Astrocyte (in vitro differentiated cells and primary cell): ENCODE measurements at regions not wholly inside any gene's neighbourhood (a gene's known extent, or its start where the extent isn't known, plus 50 kb on each side); places are given as distances from the start of the nearest gene placed in this dataset.

Experiments
- DNase-seq: peaks from one replicate; pipeline ENCODE4 v3.0.0-alpha.2; 2010; ENCODE audit warnings: low read depth
- FAIRE-seq: peaks from 2 replicates; lab custom pipeline; 2011; peaks lifted over from hg19 to GRCh38; lab: Jason Lieb, UNC
- H2AFZ ChIP-seq: 2 replicates; pipeline ENCODE4 v1.6.0; 2012; ENCODE audit warnings: low read depth, low read length, inconsistent platforms
- H3K27ac ChIP-seq: 2 replicates; pipeline ENCODE4 v1.5.1; 2011; ENCODE audit warnings: low read depth, low read length, inconsistent platforms
- H3K27me3 ChIP-seq: 2 replicates; pipeline ENCODE4 v1.6.0; 2011; ENCODE audit warnings: low read length, inconsistent platforms; ENCODE audit not compliant: insufficient read depth
- H3K36me3 ChIP-seq: 2 replicates; pipeline ENCODE4 v1.5.1; 2011; ENCODE audit warnings: low read length, inconsistent platforms; ENCODE audit not compliant: insufficient read depth
- H3K4me1 ChIP-seq: 2 replicates; pipeline ENCODE4 v1.5.1; 2011; ENCODE audit warnings: low read length, inconsistent platforms; ENCODE audit not compliant: insufficient read depth
- H3K4me2 ChIP-seq: 2 replicates; pipeline ENCODE4 v1.6.0; 2012; ENCODE audit warnings: low read length, inconsistent platforms
- H3K4me3 ChIP-seq: 2 replicates; pipeline ENCODE4 v1.5.1; 2011; ENCODE audit warnings: low read depth, mild to moderate bottlenecking, low read length, inconsistent platforms; ENCODE audit not compliant: insufficient read depth
- H3K79me2 ChIP-seq: 2 replicates; pipeline ENCODE4 v1.6.0; 2012; ENCODE audit warnings: mild to moderate bottlenecking, low read length, inconsistent platforms; ENCODE audit not compliant: insufficient read depth
- H3K9ac ChIP-seq: 2 replicates; pipeline ENCODE4 v1.6.0; 2012; ENCODE audit warnings: mild to moderate bottlenecking, low read length, inconsistent platforms
- H3K9me3 ChIP-seq: 2 replicates; pipeline ENCODE4 v1.5.1; 2012; ENCODE audit warnings: low read depth, mild to moderate bottlenecking, low read length, inconsistent platforms; ENCODE audit not compliant: insufficient read depth
- H4K20me1 ChIP-seq: 2 replicates; pipeline ENCODE4 v1.6.0; 2012; ENCODE audit warnings: low read length, inconsistent platforms; ENCODE audit not compliant: insufficient read depth
- H3K27ac Mint-ChIP-seq: one replicate; pipeline ENCODE4 v1.8.0; 2021; ENCODE audit warnings: mild to moderate bottlenecking, mixed read lengths; ENCODE audit not compliant: unreplicated experiment
- H3K27me3 Mint-ChIP-seq: one replicate; pipeline ENCODE4 v1.8.0; 2021; ENCODE audit warnings: low read depth, mixed read lengths; ENCODE audit not compliant: unreplicated experiment
- H3K36me3 Mint-ChIP-seq: one replicate; pipeline ENCODE4 v1.8.0; 2021; ENCODE audit warnings: low read depth, mixed read lengths; ENCODE audit not compliant: unreplicated experiment
- H3K4me1 Mint-ChIP-seq: one replicate; pipeline ENCODE4 v1.8.0; 2021; ENCODE audit warnings: low read depth, mixed read lengths; ENCODE audit not compliant: unreplicated experiment
- H3K4me3 Mint-ChIP-seq: one replicate; pipeline ENCODE4 v1.8.0; 2021; ENCODE audit warnings: mild to moderate bottlenecking, moderate library complexity, mixed read lengths; ENCODE audit not compliant: unreplicated experiment
- H3K9me3 Mint-ChIP-seq: one replicate; pipeline ENCODE4 v1.8.0; 2021; ENCODE audit warnings: mild to moderate bottlenecking, mixed read lengths; ENCODE audit not compliant: unreplicated experiment
- EZH2 ChIP-seq: IDR thresholded peaks from 2 replicates; pipeline ENCODE4 v1.6.1; 2012; ENCODE audit warnings: mild to moderate bottlenecking, low read length, inconsistent platforms; ENCODE audit not compliant: insufficient read depth
- TF ChIP-seq, protein P1 (sequence below): IDR thresholded peaks from 2 replicates; pipeline ENCODE4 v1.5.1; 2011; ENCODE audit warnings: low read depth, mild to moderate bottlenecking, inconsistent platforms, low read length, moderate library complexity; ENCODE audit not compliant: insufficient read depth

DNA sequence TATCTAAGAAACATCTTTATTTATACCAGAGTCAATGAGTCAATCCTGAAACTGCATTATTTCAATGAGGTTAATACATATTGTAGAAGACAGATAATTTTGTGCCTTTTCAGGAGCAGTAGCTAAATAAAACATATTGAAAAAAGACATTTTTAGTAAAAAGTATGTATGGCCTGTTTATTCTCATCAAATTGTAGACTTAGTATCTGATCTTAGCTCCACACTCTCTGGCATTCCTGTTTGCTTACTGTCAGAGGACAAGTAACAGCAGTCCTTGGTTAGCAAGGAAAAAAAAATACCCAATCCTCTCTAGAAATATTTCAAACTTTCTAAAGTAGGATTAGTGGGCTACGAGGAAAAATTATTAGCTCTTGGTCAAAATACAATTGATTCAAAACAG lies 50.5 kb upstream of the GUCY1A1 start:
- Histone ChIP-seq H3K9me3 (no peaks in the 10 kb centered on the region), H3K4me1 (no peaks in the 10 kb centered on the region), H3K36me3 (no peaks in the 10 kb centered on the region), H3K27me3 (no peaks in the 10 kb centered on the region), H3K4me2 (no peak overlapping the region), H3K27ac (no peak overlapping the region), H3K9ac (no peak overlapping the region), H2AFZ (no peak overlapping the region), H3K4me3 (no peak overlapping the region), H4K20me1 (no peaks in the 10 kb centered on the region), H3K79me2 (no peaks in the 10 kb centered on the region)
- H3K9me3 Mint-ChIP-seq, result no peaks in the 10 kb centered on the region
- no peak for FAIRE-seq
- H3K36me3 Mint-ChIP-seq, result no peaks in the 10 kb centered on the region
- TF ChIP-seq, protein P1, sequence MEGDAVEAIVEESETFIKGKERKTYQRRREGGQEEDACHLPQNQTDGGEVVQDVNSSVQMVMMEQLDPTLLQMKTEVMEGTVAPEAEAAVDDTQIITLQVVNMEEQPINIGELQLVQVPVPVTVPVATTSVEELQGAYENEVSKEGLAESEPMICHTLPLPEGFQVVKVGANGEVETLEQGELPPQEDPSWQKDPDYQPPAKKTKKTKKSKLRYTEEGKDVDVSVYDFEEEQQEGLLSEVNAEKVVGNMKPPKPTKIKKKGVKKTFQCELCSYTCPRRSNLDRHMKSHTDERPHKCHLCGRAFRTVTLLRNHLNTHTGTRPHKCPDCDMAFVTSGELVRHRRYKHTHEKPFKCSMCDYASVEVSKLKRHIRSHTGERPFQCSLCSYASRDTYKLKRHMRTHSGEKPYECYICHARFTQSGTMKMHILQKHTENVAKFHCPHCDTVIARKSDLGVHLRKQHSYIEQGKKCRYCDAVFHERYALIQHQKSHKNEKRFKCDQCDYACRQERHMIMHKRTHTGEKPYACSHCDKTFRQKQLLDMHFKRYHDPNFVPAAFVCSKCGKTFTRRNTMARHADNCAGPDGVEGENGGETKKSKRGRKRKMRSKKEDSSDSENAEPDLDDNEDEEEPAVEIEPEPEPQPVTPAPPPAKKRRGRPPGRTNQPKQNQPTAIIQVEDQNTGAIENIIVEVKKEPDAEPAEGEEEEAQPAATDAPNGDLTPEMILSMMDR, result no peak
- TF ChIP-seq EZH2, result no peak
- H3K27me3 Mint-ChIP-seq, result no peaks in the 10 kb centered on the region
- H3K27ac Mint-ChIP-seq, result peak overlapping the region; percentile 64
- H3K4me1 Mint-ChIP-seq, result peaks cover 18% of the 10 kb centered on the region
- no peak overlapping the region for H3K4me3 Mint-ChIP-seq
- no peak for DNase-seq

DNA sequence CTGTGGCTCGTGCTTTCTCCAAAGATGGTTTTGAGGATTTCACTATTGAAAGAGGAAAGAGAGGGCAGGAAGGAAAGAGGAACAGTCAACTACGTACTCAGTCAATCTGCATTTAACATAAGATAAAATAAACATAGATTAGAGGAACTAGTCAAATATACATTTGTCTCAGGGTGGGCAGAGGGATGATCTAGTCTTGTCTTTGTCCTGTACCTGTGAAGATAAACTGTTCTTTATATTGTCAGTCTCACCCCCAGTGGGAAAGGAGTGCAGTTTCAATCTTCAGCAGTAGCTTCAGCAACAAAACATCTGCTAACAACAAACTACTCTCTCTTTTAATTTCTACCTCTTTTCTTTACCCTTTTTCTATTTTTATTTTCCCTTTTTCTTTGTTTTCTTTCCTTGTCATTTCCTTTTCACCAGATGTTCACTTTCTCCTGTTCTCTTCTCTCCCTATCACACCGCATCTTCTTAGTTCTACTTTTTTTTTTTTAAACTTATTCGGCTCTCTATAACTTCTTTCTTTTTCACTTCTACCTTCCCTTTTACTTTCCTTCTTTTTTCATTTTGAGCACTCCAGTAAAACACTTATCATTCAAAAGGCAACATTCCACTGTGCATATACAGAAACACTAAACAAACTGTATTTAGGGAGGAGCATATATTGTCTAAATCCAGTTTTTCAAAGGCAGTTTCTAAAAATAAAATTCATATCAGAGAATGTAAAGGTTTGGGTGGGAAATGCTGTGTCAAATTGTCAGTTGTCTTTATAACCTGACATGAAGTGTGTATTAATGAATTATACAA lies 51.4 kb upstream of the GUCY1A1 start:
- Mint-ChIP-seq H3K36me3 (no peaks in the 10 kb centered on the region), H3K4me3 (no peak overlapping the region), H3K9me3 (no peaks in the 10 kb centered on the region), H3K27me3 (no peaks in the 10 kb centered on the region), H3K4me1 (peaks cover 18% of the 10 kb centered on the region), H3K27ac (peak overlapping the region; percentile 8)
- H3K4me3 ChIP-seq, result no peak overlapping the region
- no peak for FAIRE-seq
- H3K9ac ChIP-seq, result no peak overlapping the region
- no peaks in the 10 kb centered on the region for H3K9me3 ChIP-seq
- no peaks in the 10 kb centered on the region for H3K79me2 ChIP-seq
- no peaks in the 10 kb centered on the region for H4K20me1 ChIP-seq
- no peaks in the 10 kb centered on the region for H3K27me3 ChIP-seq
- no peak overlapping the region for H3K27ac ChIP-seq
- H3K4me1 ChIP-seq, result no peaks in the 10 kb centered on the region
- TF ChIP-seq, protein P1, result no peak
- no peak for TF ChIP-seq EZH2
- H3K4me2 ChIP-seq, result no peak overlapping the region
- no peak for DNase-seq
- H3K36me3 ChIP-seq, result no peaks in the 10 kb centered on the region
- no peak overlapping the region for H2AFZ ChIP-seq

DNA sequence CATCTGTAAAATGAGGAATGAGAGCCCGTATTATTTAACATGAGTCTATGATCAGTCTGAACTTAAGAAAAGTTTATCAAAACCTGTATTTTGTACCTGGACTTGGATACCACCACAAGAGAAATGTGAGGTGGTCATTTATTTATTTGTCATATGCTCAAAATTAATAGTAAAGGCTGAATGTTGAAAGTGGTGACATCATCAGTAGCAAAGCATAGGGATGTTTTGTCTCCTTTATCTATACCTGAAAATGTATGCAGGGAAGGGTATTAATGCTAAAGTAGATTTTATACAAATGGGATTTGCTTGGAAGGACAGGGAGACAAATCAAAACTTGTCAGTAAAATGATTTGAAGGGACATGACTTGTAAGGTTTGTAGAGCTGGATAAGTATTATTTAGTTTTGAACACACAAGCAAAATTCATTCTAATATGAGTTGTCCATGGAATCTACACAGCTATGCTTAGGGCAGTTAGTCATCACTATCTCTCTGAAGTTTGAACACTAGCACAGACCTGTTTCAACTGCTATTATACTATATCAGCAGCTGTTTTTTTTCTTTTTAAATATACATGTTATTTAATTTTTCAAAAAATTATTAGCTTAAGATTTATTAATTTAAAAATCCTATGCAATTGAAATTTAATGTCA lies 52.4 kb upstream of the GUCY1A1 start:
- no peak overlapping the region for H2AFZ ChIP-seq
- no peaks in the 10 kb centered on the region for H3K9me3 ChIP-seq
- DNase-seq (no peak), FAIRE-seq (no peak)
- H3K9ac ChIP-seq, result no peak overlapping the region
- H3K36me3 ChIP-seq, result no peaks in the 10 kb centered on the region
- H3K4me1 ChIP-seq, result no peaks in the 10 kb centered on the region
- Mint-ChIP-seq H3K4me1 (peaks cover 18% of the 10 kb centered on the region), H3K27ac (no peak overlapping the region), H3K27me3 (no peaks in the 10 kb centered on the region), H3K36me3 (no peaks in the 10 kb centered on the region), H3K9me3 (no peaks in the 10 kb centered on the region), H3K4me3 (no peak overlapping the region)
- no peaks in the 10 kb centered on the region for H3K79me2 ChIP-seq
- H3K4me3 ChIP-seq, result no peak overlapping the region
- TF ChIP-seq, protein P1, result no peak
- no peak for TF ChIP-seq EZH2
- H3K27ac ChIP-seq, result no peak overlapping the region
- H3K27me3 ChIP-seq, result no peaks in the 10 kb centered on the region
- no peak overlapping the region for H3K4me2 ChIP-seq
- no peaks in the 10 kb centered on the region for H4K20me1 ChIP-seq
